GM03348 (cell line): ENCODE measurements at regions not wholly inside any gene's neighbourhood (a gene's known extent, or its start where the extent isn't known, plus 50 kb on each side); places are given as distances from the start of the nearest gene placed in this dataset.
"Not testable (repeated sequence)": the region's sequence is repeated elsewhere in the genome, so short reads cannot be mapped to it uniquely, and the experiment has no call there.

Experiments
- DNase-seq: peaks from one replicate; pipeline ENCODE4 v3.0.0; 2012; ENCODE audit warnings: low spot score

GRCh38 chr14:52124791-52125684 lies 56.2 kb upstream of the NID2 start:
- DNase-seq = peak; percentile 60

- not testable (repeated sequence) for DNase-seq
These were observed 53.3 kb upstream of the NID2 start for GRCh38 chr14:52122163-52122562.

- DNase-seq = no peak
These were observed 52.6 kb upstream of the NID2 start for GRCh38 chr14:52121441-52121840.

- DNase-seq = no peak
These were observed 50.2 kb upstream of the NID2 start for GRCh38 chr14:52119030-52119429.
